Tibial nerve (tissue), 4 donors: ENCODE measurements at regions not wholly inside any gene's neighbourhood (a gene's known extent, or its start where the extent isn't known, plus 50 kb on each side); places are given as distances from the start of the nearest gene placed in this dataset.

ENCODE experiments used
- CTCF ChIP-seq, 5 experiments: fragments of 200-600 bp in 3 of 5; fragments of 450-650 bp in 2 of 5; sonication (generic) in 3 of 5; IDR thresholded peaks; one replicate each; pipeline ENCODE4 v1.5.1; 2016 to 2019; ENCODE audit warnings: antibody characterized with exemption in 5 of 5, mild to moderate bottlenecking in 3 of 5, moderate library complexity in 2 of 5
- EP300 ChIP-seq, 2 donors: sonication (generic); formaldehyde crosslinking; IDR thresholded peaks; one replicate each; pipeline ENCODE4 v1.6.1; 2017; ENCODE audit warnings: antibody characterized with exemption in 2 of 2, mild to moderate bottlenecking in 1 of 2
- POLR2A ChIP-seq, 2 donors: fragments of 450-650 bp; IDR thresholded peaks; one replicate each; pipeline ENCODE4 v1.6.1; 2017; ENCODE audit warnings: antibody characterized with exemption in 2 of 2, mild to moderate bottlenecking in 2 of 2, moderate library complexity in 2 of 2

- TF ChIP-seq CTCF (IDR thresholded peaks at IDR 0.05) (no peak), EP300 (IDR thresholded peaks at IDR 0.05) (no peak), POLR2A (IDR thresholded peaks at IDR 0.05) (no peak)
Observed at GRCh38 chr4:100839712-100840111, 321.9 kb upstream of the EMCN start.
